ENCODE measurements at regions not wholly inside any gene's neighbourhood (a gene's known extent, or its start where the extent isn't known, plus 50 kb on each side); places are given as distances from the start of the nearest gene placed in this dataset.

DNA sequence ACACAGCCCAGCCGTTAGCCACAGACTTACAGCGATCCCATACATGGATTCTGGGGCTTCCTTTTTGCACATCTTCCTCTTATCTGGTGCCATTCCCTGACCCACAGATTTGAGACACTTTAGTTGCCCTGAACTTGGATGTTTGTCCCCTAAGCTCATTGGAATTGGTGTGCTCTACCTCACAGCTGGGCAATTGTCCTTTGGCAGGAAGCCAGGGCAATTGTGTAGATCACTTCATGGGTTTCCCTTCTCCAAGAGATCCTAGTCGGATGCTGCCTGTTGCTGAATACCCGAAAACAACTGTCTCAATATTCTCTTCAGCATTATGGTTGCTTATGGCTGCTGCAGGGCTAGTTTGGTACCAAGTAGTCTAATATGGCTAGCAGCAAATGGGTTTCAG, 470.7 kb upstream of the MKI67 start:
- Histone ChIP-seq H3K36me3 (ENCODE audit: control insufficient read depth in 4 of 4, insufficient read depth in 3 of 4, low read depth in 1 of 4, low read length in 3 of 4) (no peaks in the 10 kb centered on the region), H3K27me3 (ENCODE audit: control insufficient read depth in 4 of 4, insufficient read depth in 4 of 4, low read length in 3 of 4) (peaks cover 0 to 8% (median 0%) of the 10 kb centered on the region in 4 donors), H3K4me1 (ENCODE audit: control insufficient read depth in 4 of 4, insufficient read depth in 4 of 4, low read length in 3 of 4) (no peaks in the 10 kb centered on the region), H3K9ac (ENCODE audit: low read depth in 1 of 2, low read length in 2 of 2) (no peak overlapping the region), H3K27ac (ENCODE audit: low read depth in 1 of 2, low read length in 2 of 2) (no peak overlapping the region), H3K4me3 (ENCODE audit: low read depth in 1 of 3, low read length in 3 of 3) (no peak overlapping the region), H3K9me3 (ENCODE audit: control insufficient read depth in 4 of 4, low read length in 3 of 4) (peaks cover 0 to 7% (median 2%) of the 10 kb centered on the region in 4 donors)
- no peak for DNase-seq (ENCODE audit: low spot score)
- TF ChIP-seq HNF4A (conservative IDR thresholded peaks at IDR 0.05) (no peak), RXRA (IDR thresholded peaks at IDR 0.05) (no peak), FOXA1 (IDR thresholded peaks at IDR 0.05) (no peak), YY1 (IDR thresholded peaks at IDR 0.05) (no peak), GABPA (IDR thresholded peaks at IDR 0.05 in 1 of 2, conservative IDR thresholded peaks at IDR 0.05 in 1 of 2) (no peak), SP1 (IDR thresholded peaks at IDR 0.05) (no peak), TAF1 (conservative IDR thresholded peaks at IDR 0.05) (no peak), FOXA2 (IDR thresholded peaks at IDR 0.05) (no peak), RAD21 (IDR thresholded peaks at IDR 0.05) (no peak), EGR1 (IDR thresholded peaks at IDR 0.05; ENCODE audit: low read depth in 2 of 2) (no peak), JUND (IDR thresholded peaks at IDR 0.05) (no peak), HNF4G (IDR thresholded peaks at IDR 0.05) (no peak), NR2F2 (IDR thresholded peaks at IDR 0.05) (no peak)
- TF ChIP-seq, protein P1, sequence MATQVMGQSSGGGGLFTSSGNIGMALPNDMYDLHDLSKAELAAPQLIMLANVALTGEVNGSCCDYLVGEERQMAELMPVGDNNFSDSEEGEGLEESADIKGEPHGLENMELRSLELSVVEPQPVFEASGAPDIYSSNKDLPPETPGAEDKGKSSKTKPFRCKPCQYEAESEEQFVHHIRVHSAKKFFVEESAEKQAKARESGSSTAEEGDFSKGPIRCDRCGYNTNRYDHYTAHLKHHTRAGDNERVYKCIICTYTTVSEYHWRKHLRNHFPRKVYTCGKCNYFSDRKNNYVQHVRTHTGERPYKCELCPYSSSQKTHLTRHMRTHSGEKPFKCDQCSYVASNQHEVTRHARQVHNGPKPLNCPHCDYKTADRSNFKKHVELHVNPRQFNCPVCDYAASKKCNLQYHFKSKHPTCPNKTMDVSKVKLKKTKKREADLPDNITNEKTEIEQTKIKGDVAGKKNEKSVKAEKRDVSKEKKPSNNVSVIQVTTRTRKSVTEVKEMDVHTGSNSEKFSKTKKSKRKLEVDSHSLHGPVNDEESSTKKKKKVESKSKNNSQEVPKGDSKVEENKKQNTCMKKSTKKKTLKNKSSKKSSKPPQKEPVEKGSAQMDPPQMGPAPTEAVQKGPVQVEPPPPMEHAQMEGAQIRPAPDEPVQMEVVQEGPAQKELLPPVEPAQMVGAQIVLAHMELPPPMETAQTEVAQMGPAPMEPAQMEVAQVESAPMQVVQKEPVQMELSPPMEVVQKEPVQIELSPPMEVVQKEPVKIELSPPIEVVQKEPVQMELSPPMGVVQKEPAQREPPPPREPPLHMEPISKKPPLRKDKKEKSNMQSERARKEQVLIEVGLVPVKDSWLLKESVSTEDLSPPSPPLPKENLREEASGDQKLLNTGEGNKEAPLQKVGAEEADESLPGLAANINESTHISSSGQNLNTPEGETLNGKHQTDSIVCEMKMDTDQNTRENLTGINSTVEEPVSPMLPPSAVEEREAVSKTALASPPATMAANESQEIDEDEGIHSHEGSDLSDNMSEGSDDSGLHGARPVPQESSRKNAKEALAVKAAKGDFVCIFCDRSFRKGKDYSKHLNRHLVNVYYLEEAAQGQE (IDR thresholded peaks at IDR 0.05) = no peak
- TF ChIP-seq, protein P2, sequence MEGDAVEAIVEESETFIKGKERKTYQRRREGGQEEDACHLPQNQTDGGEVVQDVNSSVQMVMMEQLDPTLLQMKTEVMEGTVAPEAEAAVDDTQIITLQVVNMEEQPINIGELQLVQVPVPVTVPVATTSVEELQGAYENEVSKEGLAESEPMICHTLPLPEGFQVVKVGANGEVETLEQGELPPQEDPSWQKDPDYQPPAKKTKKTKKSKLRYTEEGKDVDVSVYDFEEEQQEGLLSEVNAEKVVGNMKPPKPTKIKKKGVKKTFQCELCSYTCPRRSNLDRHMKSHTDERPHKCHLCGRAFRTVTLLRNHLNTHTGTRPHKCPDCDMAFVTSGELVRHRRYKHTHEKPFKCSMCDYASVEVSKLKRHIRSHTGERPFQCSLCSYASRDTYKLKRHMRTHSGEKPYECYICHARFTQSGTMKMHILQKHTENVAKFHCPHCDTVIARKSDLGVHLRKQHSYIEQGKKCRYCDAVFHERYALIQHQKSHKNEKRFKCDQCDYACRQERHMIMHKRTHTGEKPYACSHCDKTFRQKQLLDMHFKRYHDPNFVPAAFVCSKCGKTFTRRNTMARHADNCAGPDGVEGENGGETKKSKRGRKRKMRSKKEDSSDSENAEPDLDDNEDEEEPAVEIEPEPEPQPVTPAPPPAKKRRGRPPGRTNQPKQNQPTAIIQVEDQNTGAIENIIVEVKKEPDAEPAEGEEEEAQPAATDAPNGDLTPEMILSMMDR (IDR thresholded peaks at IDR 0.05; ENCODE audit: low read depth, low read length, missing input control) = no peak
- TF ChIP-seq, protein P3, sequence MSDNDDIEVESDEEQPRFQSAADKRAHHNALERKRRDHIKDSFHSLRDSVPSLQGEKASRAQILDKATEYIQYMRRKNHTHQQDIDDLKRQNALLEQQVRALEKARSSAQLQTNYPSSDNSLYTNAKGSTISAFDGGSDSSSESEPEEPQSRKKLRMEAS (IDR thresholded peaks at IDR 0.05) = no peak
- TF ChIP-seq, protein P4, sequence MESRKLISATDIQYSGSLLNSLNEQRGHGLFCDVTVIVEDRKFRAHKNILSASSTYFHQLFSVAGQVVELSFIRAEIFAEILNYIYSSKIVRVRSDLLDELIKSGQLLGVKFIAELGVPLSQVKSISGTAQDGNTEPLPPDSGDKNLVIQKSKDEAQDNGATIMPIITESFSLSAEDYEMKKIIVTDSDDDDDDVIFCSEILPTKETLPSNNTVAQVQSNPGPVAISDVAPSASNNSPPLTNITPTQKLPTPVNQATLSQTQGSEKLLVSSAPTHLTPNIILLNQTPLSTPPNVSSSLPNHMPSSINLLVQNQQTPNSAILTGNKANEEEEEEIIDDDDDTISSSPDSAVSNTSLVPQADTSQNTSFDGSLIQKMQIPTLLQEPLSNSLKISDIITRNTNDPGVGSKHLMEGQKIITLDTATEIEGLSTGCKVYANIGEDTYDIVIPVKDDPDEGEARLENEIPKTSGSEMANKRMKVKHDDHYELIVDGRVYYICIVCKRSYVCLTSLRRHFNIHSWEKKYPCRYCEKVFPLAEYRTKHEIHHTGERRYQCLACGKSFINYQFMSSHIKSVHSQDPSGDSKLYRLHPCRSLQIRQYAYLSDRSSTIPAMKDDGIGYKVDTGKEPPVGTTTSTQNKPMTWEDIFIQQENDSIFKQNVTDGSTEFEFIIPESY (IDR thresholded peaks at IDR 0.05) = no peak
- TF ChIP-seq, protein P5, sequence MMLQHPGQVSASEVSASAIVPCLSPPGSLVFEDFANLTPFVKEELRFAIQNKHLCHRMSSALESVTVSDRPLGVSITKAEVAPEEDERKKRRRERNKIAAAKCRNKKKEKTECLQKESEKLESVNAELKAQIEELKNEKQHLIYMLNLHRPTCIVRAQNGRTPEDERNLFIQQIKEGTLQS (IDR thresholded peaks at IDR 0.05) = no peak
- WGBS = 79% methylated on average over 4 of the region's 4 CpGs

All from liver (tissue), 8 donors.